ENCODE measurements at regions not wholly inside any gene's neighbourhood (a gene's known extent, or its start where the extent isn't known, plus 50 kb on each side); places are given as distances from the start of the nearest gene placed in this dataset.
A peak's percentile ranks its signal among the peaks of the same experiment; 100 is the strongest.
"Not testable (repeated sequence)": the region's sequence is repeated elsewhere in the genome, so short reads cannot be mapped to it uniquely, and the experiment has no call there.

GRCh38 chr9:75372499-75373268 lies 284.4 kb downstream of the OSTF1 start:
- Histone ChIP-seq H3K9me3 (ENCODE audit: control insufficient read depth, insufficient read depth, low read depth, low read length) (no peaks in the 10 kb centered on the region), H3K4me1 (ENCODE audit: control insufficient read depth, insufficient read depth, low read length) (no peaks in the 10 kb centered on the region), H3K36me3 (ENCODE audit: control insufficient read depth, insufficient read depth, low read length) (no peaks in the 10 kb centered on the region), H3K9ac (ENCODE audit: low read length) (no peak overlapping the region), H3K4me3 (ENCODE audit: low read depth, low read length) (no peak overlapping the region), H3K27me3 (ENCODE audit: control insufficient read depth, insufficient read depth, low read length) (no peaks in the 10 kb centered on the region), H3K27ac (ENCODE audit: low read depth, low read length) (no peak overlapping the region)

DNA sequence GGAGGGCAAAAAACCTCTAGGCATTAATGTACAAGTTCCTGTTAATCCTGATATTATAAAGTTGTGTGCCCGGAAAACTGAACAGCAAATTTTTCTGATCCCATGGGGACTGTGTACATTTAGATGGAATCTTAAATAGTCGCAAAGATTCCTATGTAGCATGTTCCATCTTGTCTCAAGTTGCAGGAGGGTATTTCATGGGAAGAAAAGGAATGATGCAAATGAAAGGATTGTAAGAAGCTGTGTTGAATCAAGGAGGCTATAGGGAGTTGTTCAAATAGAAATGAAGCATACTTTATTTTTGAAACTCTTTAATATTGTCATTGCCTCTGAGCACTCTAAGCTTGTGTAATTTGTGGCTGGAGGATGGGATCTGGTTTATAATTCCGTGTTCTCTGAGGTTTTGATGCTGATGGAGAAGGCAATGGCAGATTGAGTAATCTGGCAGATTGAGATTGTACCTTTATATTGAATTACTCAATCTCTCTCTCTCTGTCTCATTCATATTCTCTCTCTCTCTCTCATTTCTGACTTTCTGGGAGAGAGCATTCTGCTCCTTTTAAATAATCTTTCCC lies 288.5 kb downstream of the OSTF1 start:
- no peaks in the 10 kb centered on the region for H3K27me3 ChIP-seq (ENCODE audit: control insufficient read depth, insufficient read depth, low read length)
- H3K4me3 ChIP-seq (ENCODE audit: low read depth, low read length) = no peak overlapping the region
- no peaks in the 10 kb centered on the region; the same call in 1 of the 2 replicates for H3K9me3 ChIP-seq (ENCODE audit: control insufficient read depth, insufficient read depth, low read depth, low read length)
- H3K4me1 ChIP-seq (ENCODE audit: control insufficient read depth, insufficient read depth, low read length) = no peaks in the 10 kb centered on the region
- H3K27ac ChIP-seq (ENCODE audit: low read depth, low read length) = no peak overlapping the region
- H3K36me3 ChIP-seq (ENCODE audit: control insufficient read depth, insufficient read depth, low read length) = no peaks in the 10 kb centered on the region
- no peak overlapping the region for H3K9ac ChIP-seq (ENCODE audit: low read length)

DNA sequence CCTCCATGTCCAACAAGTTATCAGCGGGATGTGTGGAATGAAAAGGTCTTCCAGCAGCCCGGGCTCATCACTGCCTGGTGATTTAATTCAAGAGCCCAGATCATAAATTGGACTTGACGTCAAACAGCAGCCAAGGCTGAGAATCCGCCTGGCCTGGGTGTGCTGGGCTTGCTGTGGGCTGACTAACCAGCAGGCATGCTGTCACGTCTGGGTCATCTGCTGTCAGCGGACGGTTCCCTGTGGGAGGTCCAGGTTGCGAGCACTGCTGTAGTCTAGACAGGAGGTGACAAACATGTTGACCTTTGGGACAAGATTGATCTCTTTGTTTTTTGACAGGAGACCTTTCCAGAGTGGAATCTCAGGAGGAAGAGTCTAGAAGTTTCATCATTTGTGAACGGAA lies 289.7 kb downstream of the OSTF1 start:
- no peak overlapping the region for H3K27ac ChIP-seq (ENCODE audit: low read depth, low read length)
- no peak overlapping the region for H3K9ac ChIP-seq (ENCODE audit: low read length)
- no peaks in the 10 kb centered on the region for H3K4me1 ChIP-seq (ENCODE audit: control insufficient read depth, insufficient read depth, low read length)
- no peaks in the 10 kb centered on the region for H3K27me3 ChIP-seq (ENCODE audit: control insufficient read depth, insufficient read depth, low read length)
- peaks cover 10% of the 10 kb centered on the region for H3K9me3 ChIP-seq (ENCODE audit: control insufficient read depth, insufficient read depth, low read depth, low read length)
- no peak overlapping the region for H3K4me3 ChIP-seq (ENCODE audit: low read depth, low read length)
- H3K36me3 ChIP-seq (ENCODE audit: control insufficient read depth, insufficient read depth, low read length) = no peaks in the 10 kb centered on the region

DNA sequence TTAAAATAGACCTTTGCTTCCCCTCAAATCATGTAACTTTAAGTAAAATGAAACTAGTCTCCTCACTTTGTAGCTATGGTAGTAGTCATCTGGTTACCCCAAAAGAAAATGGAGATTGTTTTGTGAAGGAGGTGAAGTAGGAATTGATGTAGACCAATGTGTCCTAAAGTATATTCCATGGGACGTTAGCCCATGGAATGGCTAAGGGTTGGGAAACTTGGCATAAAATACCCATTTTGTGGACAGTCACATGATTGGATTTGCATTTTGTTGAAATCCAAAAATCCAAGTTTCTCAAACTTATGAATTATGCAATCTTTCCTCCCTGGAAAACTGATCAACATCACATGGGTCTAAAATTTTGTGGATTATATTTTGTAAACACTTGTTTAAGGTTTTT lies 290.6 kb downstream of the OSTF1 start:
- H3K27ac ChIP-seq (ENCODE audit: low read depth, low read length) = no peak overlapping the region
- H3K4me1 ChIP-seq (ENCODE audit: control insufficient read depth, insufficient read depth, low read length) = no peaks in the 10 kb centered on the region
- H3K9ac ChIP-seq (ENCODE audit: low read length) = no peak overlapping the region
- no peak overlapping the region for H3K4me3 ChIP-seq (ENCODE audit: low read depth, low read length)
- H3K27me3 ChIP-seq (ENCODE audit: control insufficient read depth, insufficient read depth, low read length) = no peaks in the 10 kb centered on the region
- H3K9me3 ChIP-seq (ENCODE audit: control insufficient read depth, insufficient read depth, low read depth, low read length) = peaks cover 19% of the 10 kb centered on the region
- H3K36me3 ChIP-seq (ENCODE audit: control insufficient read depth, insufficient read depth, low read length) = no peaks in the 10 kb centered on the region

DNA sequence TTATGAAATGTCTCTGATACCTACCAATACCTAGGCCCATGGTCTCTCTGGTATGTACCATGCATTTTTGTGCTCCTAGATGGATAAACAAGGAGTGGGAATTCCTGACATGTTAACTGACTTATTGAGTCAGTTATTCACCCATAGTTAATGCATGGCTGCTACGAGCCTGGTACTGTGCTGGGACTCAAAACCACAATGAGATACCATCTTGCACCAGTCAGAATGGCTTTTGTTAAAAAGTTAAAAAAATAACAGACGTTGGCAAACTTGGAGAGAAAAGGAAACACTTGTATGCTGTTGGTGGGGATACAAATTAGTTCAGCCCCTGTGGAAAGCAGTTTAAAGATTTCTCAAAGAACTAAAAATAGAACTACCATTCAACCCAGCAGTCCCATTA lies 293.8 kb downstream of the OSTF1 start:
- no peak overlapping the region for H3K9ac ChIP-seq (ENCODE audit: low read length)
- H3K36me3 ChIP-seq (ENCODE audit: control insufficient read depth, insufficient read depth, low read length) = no peaks in the 10 kb centered on the region
- no peak overlapping the region for H3K4me3 ChIP-seq (ENCODE audit: low read depth, low read length)
- no peak overlapping the region for H3K27ac ChIP-seq (ENCODE audit: low read depth, low read length)
- H3K27me3 ChIP-seq (ENCODE audit: control insufficient read depth, insufficient read depth, low read length) = no peaks in the 10 kb centered on the region
- H3K4me1 ChIP-seq (ENCODE audit: control insufficient read depth, insufficient read depth, low read length) = no peaks in the 10 kb centered on the region
- peaks cover 32% of the 10 kb centered on the region for H3K9me3 ChIP-seq (ENCODE audit: control insufficient read depth, insufficient read depth, low read depth, low read length)

DNA sequence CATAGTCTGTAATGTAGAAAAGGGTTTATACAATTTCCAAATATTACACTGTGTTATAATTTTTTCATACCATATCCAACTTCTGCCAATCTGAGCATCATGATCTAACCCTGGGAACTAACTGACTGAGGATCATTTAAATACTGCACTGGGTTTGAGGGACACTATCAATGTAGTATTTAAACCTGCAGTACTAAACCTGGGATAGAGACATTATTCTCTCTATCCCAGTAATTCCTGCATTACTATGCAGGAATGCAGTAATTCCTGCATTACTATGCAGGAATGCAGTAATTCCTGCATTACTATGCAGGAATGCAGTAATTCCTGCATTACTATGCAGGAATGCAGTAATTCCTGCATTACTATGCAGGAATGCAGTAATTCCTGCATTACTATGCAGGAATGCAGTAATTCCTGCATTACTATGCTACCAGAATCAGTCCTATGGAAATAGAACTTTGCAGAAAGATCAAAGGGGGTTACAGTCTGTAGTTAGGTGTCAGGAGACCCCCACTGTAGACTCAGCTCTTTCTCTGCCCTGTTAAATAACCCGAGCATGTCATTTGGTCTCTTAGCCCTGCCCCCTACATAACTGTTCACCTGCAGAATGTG lies 295.2 kb downstream of the OSTF1 start:
- not testable (repeated sequence) for H3K4me3 ChIP-seq (ENCODE audit: low read depth, low read length); H3K9ac ChIP-seq (ENCODE audit: low read length)

DNA sequence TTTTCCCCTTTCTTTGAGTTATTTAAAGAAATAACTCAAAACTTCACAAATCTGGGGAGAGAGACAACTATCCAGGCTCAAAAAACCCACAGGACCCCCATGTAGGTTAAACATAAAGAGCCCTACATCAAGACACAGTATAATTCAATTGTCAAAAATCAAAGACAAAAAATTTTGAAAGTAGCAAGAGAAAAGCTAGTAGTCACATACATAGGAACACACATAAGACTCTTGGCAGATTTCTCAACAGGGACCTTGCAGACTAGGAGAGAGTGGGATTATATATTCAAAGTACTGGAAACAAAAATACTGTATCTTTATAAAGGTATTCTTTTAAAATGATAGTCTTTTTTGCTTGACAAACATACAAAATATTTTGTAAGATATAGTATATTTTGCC lies 296.9 kb downstream of the OSTF1 start:
- Histone ChIP-seq H3K9me3 (ENCODE audit: control insufficient read depth, insufficient read depth, low read depth, low read length) (peaks cover 32% of the 10 kb centered on the region), H3K27ac (ENCODE audit: low read depth, low read length) (no peak overlapping the region), H3K4me3 (ENCODE audit: low read depth, low read length) (no peak overlapping the region), H3K27me3 (ENCODE audit: control insufficient read depth, insufficient read depth, low read length) (no peaks in the 10 kb centered on the region), H3K4me1 (ENCODE audit: control insufficient read depth, insufficient read depth, low read length) (no peaks in the 10 kb centered on the region), H3K36me3 (ENCODE audit: control insufficient read depth, insufficient read depth, low read length) (no peaks in the 10 kb centered on the region), H3K9ac (ENCODE audit: low read length) (no peak overlapping the region)

More for the DNA sequence above, 295.2 kb downstream of the OSTF1 start:
- H3K27ac ChIP-seq (ENCODE audit: low read depth, low read length) = peak overlapping the region; percentile 78
- H3K9me3 ChIP-seq (ENCODE audit: control insufficient read depth, insufficient read depth, low read depth, low read length) = peaks cover 32% of the 10 kb centered on the region
- H3K36me3 ChIP-seq (ENCODE audit: control insufficient read depth, insufficient read depth, low read length); H3K27me3 ChIP-seq (ENCODE audit: control insufficient read depth, insufficient read depth, low read length); H3K4me1 ChIP-seq (ENCODE audit: control insufficient read depth, insufficient read depth, low read length): not testable (repeated sequence)

GRCh38 chr9:75389101-75389500 lies 300.8 kb downstream of the OSTF1 start:
- no peak overlapping the region for H3K9ac ChIP-seq (ENCODE audit: low read length)
- H3K4me1 ChIP-seq (ENCODE audit: control insufficient read depth, insufficient read depth, low read length) = no peaks in the 10 kb centered on the region
- no peak overlapping the region for H3K27ac ChIP-seq (ENCODE audit: low read depth, low read length)
- H3K27me3 ChIP-seq (ENCODE audit: control insufficient read depth, insufficient read depth, low read length) = no peaks in the 10 kb centered on the region
- peaks cover 12% of the 10 kb centered on the region for H3K9me3 ChIP-seq (ENCODE audit: control insufficient read depth, insufficient read depth, low read depth, low read length)
- no peak overlapping the region for H3K4me3 ChIP-seq (ENCODE audit: low read depth, low read length)
- H3K36me3 ChIP-seq (ENCODE audit: control insufficient read depth, insufficient read depth, low read length) = no peaks in the 10 kb centered on the region

GRCh38 chr9:75390951-75391350 lies 302.6 kb downstream of the OSTF1 start:
- no peaks in the 10 kb centered on the region for H3K4me1 ChIP-seq (ENCODE audit: control insufficient read depth, insufficient read depth, low read length)
- no peak overlapping the region for H3K27ac ChIP-seq (ENCODE audit: low read depth, low read length)
- no peaks in the 10 kb centered on the region for H3K36me3 ChIP-seq (ENCODE audit: control insufficient read depth, insufficient read depth, low read length)
- H3K27me3 ChIP-seq (ENCODE audit: control insufficient read depth, insufficient read depth, low read length) = no peaks in the 10 kb centered on the region
- no peak overlapping the region for H3K9ac ChIP-seq (ENCODE audit: low read length)
- H3K9me3 ChIP-seq (ENCODE audit: control insufficient read depth, insufficient read depth, low read depth, low read length) = peaks cover 5% of the 10 kb centered on the region; the same call in 1 of the 2 replicates
- H3K4me3 ChIP-seq (ENCODE audit: low read depth, low read length) = no peak overlapping the region

GRCh38 chr9:75391497-75391896 lies 303.2 kb downstream of the OSTF1 start:
- Histone ChIP-seq H3K27ac (ENCODE audit: low read depth, low read length) (no peak overlapping the region), H3K36me3 (ENCODE audit: control insufficient read depth, insufficient read depth, low read length) (no peaks in the 10 kb centered on the region), H3K4me3 (ENCODE audit: low read depth, low read length) (no peak overlapping the region), H3K27me3 (ENCODE audit: control insufficient read depth, insufficient read depth, low read length) (no peaks in the 10 kb centered on the region), H3K9ac (ENCODE audit: low read length) (no peak overlapping the region), H3K9me3 (ENCODE audit: control insufficient read depth, insufficient read depth, low read depth, low read length) (peaks cover 4% of the 10 kb centered on the region; the same call in 1 of the 2 replicates), H3K4me1 (ENCODE audit: control insufficient read depth, insufficient read depth, low read length) (no peaks in the 10 kb centered on the region)

- no peaks in the 10 kb centered on the region for H3K9me3 ChIP-seq (ENCODE audit: control insufficient read depth, insufficient read depth, low read depth, low read length)
- H3K27ac ChIP-seq (ENCODE audit: low read depth, low read length) = no peak overlapping the region
- H3K9ac ChIP-seq (ENCODE audit: low read length) = no peak overlapping the region
- H3K4me1 ChIP-seq (ENCODE audit: control insufficient read depth, insufficient read depth, low read length) = no peaks in the 10 kb centered on the region
- no peaks in the 10 kb centered on the region for H3K27me3 ChIP-seq (ENCODE audit: control insufficient read depth, insufficient read depth, low read length)
- no peaks in the 10 kb centered on the region for H3K36me3 ChIP-seq (ENCODE audit: control insufficient read depth, insufficient read depth, low read length)
- H3K4me3 ChIP-seq (ENCODE audit: low read depth, low read length) = no peak overlapping the region
Measured at GRCh38 chr9:75395336-75395735, 307.0 kb downstream of the OSTF1 start.
